Parathyroid adenoma (tissue), 2 donors: ENCODE measurements at regions not wholly inside any gene's neighbourhood (a gene's known extent, or its start where the extent isn't known, plus 50 kb on each side); places are given as distances from the start of the nearest gene placed in this dataset.

Experiments used
- H2AFZ ChIP-seq: fragments of 300-600 bp; sonication (generic); one replicate; pipeline ENCODE4 v1.7.0; 2017; ENCODE audit warnings: antibody characterized with exemption, mild to moderate bottlenecking
- H3K27ac ChIP-seq: fragments of 300-600 bp; sonication (generic); one replicate; pipeline ENCODE4 v1.7.0; 2017
- H3K27me3 ChIP-seq: fragments of 300-600 bp; sonication (generic); one replicate; pipeline ENCODE4 v1.7.0; 2017; ENCODE audit warnings: low read length; ENCODE audit not compliant: control insufficient read depth, insufficient read depth
- H3K36me3 ChIP-seq: fragments of 300-600 bp; sonication (generic); one replicate; pipeline ENCODE4 v1.7.0; 2017; ENCODE audit warnings: low read length; ENCODE audit not compliant: control insufficient read depth, insufficient read depth
- H3K4me1 ChIP-seq: fragments of 300-600 bp; sonication (generic); one replicate; pipeline ENCODE4 v1.7.0; 2017; ENCODE audit warnings: control low read depth
- H3K4me2 ChIP-seq: fragments of 300-600 bp; sonication (generic); one replicate; pipeline ENCODE4 v1.7.0; 2017; ENCODE audit warnings: low read length
- H3K4me3 ChIP-seq: fragments of 300-600 bp; sonication (generic); one replicate; pipeline ENCODE4 v1.7.0; 2017; ENCODE audit warnings: low read depth, low read length
- H3K79me2 ChIP-seq: fragments of 300-600 bp; sonication (generic); one replicate; pipeline ENCODE4 v1.7.0; 2017; ENCODE audit warnings: control low read depth
- H3K9ac ChIP-seq: fragments of 300-600 bp; sonication (generic); one replicate; pipeline ENCODE4 v1.7.0; 2017; ENCODE audit warnings: mild to moderate bottlenecking
- H3K9me3 ChIP-seq: fragments of 300-600 bp; sonication (generic); one replicate; pipeline ENCODE4 v1.7.0; 2017; ENCODE audit warnings: low read length; ENCODE audit not compliant: control insufficient read depth
- CTCF ChIP-seq: fragments of 300-600 bp; sonication (generic); IDR thresholded peaks from one replicate; pipeline ENCODE4 v1.7.0; 2017; ENCODE audit warnings: antibody characterized with exemption, mild to moderate bottlenecking
- donor health status: primary hyperparathyroidism.

GRCh38 chr21:31446226-31446855 lies 102.3 kb upstream of the TIAM1 start:
- TF ChIP-seq CTCF = no peak
- Histone ChIP-seq H3K79me2 (no peaks in the 10 kb centered on the region), H3K4me1 (no peaks in the 10 kb centered on the region), H2AFZ (no peak overlapping the region), H3K27ac (no peak overlapping the region), H3K36me3 (no peaks in the 10 kb centered on the region), H3K9me3 (no peaks in the 10 kb centered on the region), H3K9ac (no peak overlapping the region), H3K4me3 (no peak overlapping the region), H3K4me2 (no peak overlapping the region), H3K27me3 (no peaks in the 10 kb centered on the region)

GRCh38 chr21:31445137-31445536 lies 101.1 kb upstream of the TIAM1 start:
- Histone ChIP-seq H3K4me2 (no peak overlapping the region), H3K79me2 (no peaks in the 10 kb centered on the region), H3K9me3 (no peaks in the 10 kb centered on the region), H3K27me3 (no peaks in the 10 kb centered on the region), H3K4me1 (no peaks in the 10 kb centered on the region), H3K9ac (no peak overlapping the region), H3K27ac (no peak overlapping the region), H2AFZ (no peak overlapping the region), H3K36me3 (no peaks in the 10 kb centered on the region), H3K4me3 (no peak overlapping the region)
- TF ChIP-seq CTCF = no peak

GRCh38 chr21:31443736-31444521 lies 99.9 kb upstream of the TIAM1 start:
- no peak overlapping the region for H3K27ac ChIP-seq
- H3K4me1 ChIP-seq = no peaks in the 10 kb centered on the region
- H3K9ac ChIP-seq = no peak overlapping the region

GRCh38 chr21:31442339-31442738 lies 98.3 kb upstream of the TIAM1 start:
- Histone ChIP-seq H3K4me2 (no peak overlapping the region), H3K9ac (no peak overlapping the region), H3K79me2 (no peaks in the 10 kb centered on the region), H3K4me3 (no peak overlapping the region), H3K36me3 (no peaks in the 10 kb centered on the region), H3K27ac (no peak overlapping the region), H3K9me3 (no peaks in the 10 kb centered on the region), H3K4me1 (no peaks in the 10 kb centered on the region), H2AFZ (no peak overlapping the region), H3K27me3 (no peaks in the 10 kb centered on the region)
- no peak for TF ChIP-seq CTCF

More at GRCh38 chr21:31443736-31444521, 99.9 kb upstream of the TIAM1 start:
- H3K9me3 ChIP-seq = no peaks in the 10 kb centered on the region
- no peak overlapping the region for H3K4me2 ChIP-seq
- H3K79me2 ChIP-seq = no peaks in the 10 kb centered on the region
- no peaks in the 10 kb centered on the region for H3K36me3 ChIP-seq
- no peak for TF ChIP-seq CTCF
- H3K4me3 ChIP-seq = no peak overlapping the region
- H2AFZ ChIP-seq = no peak overlapping the region
- H3K27me3 ChIP-seq = no peaks in the 10 kb centered on the region
